Lung (tissue), 11 donors: ENCODE measurements at regions not wholly inside any gene's neighbourhood (a gene's known extent, or its start where the extent isn't known, plus 50 kb on each side); places are given as distances from the start of the nearest gene placed in this dataset.

ENCODE experiments used
- ATAC-seq: fragments of 200-7000 bp; cut with Tn5 transposase; one replicate; pipeline ENCODE4 v1.9.1; 2020; ENCODE audit warnings: moderate number of reproducible peaks; ENCODE audit not compliant: insufficient read depth, low FRiP score
- DNase-seq, 3 donors: peaks; one replicate each; pipeline ENCODE4 v3.0.0-alpha.2; 2013 to 2017
- H3K27ac ChIP-seq, 2 donors: one replicate each; pipeline ENCODE4 v1.5.1; 2013; ENCODE audit warnings: mild to moderate bottlenecking in 2 of 2, moderate library complexity in 2 of 2, control low read depth in 1 of 2, inconsistent platforms in 1 of 2, low read depth in 1 of 2, low read length in 1 of 2
- H3K27me3 ChIP-seq, 3 donors: one replicate each; pipeline ENCODE4 v1.5.1; 2013; ENCODE audit warnings: low read length in 2 of 3; ENCODE audit not compliant: control insufficient read depth in 3 of 3, insufficient read depth in 3 of 3
- H3K36me3 ChIP-seq, 4 donors: one replicate each; pipeline ENCODE4 v1.5.1; 2013; ENCODE audit warnings: low read length in 4 of 4, mild to moderate bottlenecking in 1 of 4, moderate library complexity in 1 of 4; ENCODE audit not compliant: control insufficient read depth in 4 of 4, insufficient read depth in 4 of 4
- H3K4me1 ChIP-seq, 5 donors: one replicate each; pipeline ENCODE4 v1.5.1; 2013; ENCODE audit warnings: low read length in 5 of 5, mild to moderate bottlenecking in 2 of 5, moderate library complexity in 1 of 5; ENCODE audit not compliant: control insufficient read depth in 5 of 5, insufficient read depth in 5 of 5
- H3K4me3 ChIP-seq: one replicate; pipeline ENCODE4 v1.5.1; 2013; ENCODE audit warnings: mild to moderate bottlenecking, control low read depth, moderate library complexity
- H3K9ac ChIP-seq, 2 donors: one replicate each; pipeline ENCODE4 v1.5.1; 2013; ENCODE audit warnings: low read length in 2 of 2, control low read depth in 1 of 2; ENCODE audit not compliant: insufficient read depth in 1 of 2
- H3K9me3 ChIP-seq, 4 donors: one replicate each; pipeline ENCODE4 v1.5.1; 2013; ENCODE audit warnings: low read length in 3 of 4, mild to moderate bottlenecking in 1 of 4, moderate library complexity in 1 of 4; ENCODE audit not compliant: control insufficient read depth in 4 of 4, insufficient read depth in 3 of 4
- WGBS, 2 donors: extraction: QIAGEN DNeasy Blood & Tissue Kit; methylation state at CpG; one replicate each; pipeline ENCODE4 v1.1.7; 2013; 5-methylcytosine and 5-hydroxymethylcytosine counted together
- TF ChIP-seq, protein P1 (sequence below): IDR thresholded peaks from 2 replicates; pipeline ENCODE4 v1.5.1; 2012; ENCODE audit warnings: mild to moderate bottlenecking; ENCODE audit errors: control extremely low read depth, extremely low read depth
- donor health status: control.
- donor health status: control.
- donor health status: Bipolar disorder and iron deficiency.
- donor health status: healthy.
- donor health status: DM: yes; HTN: yes; CAD: no.

GRCh38 chr6:167667204-167668018, 159.3 kb upstream of the AFDN start:
- 88% methylated on average over 23 of the region's 23 CpGs for WGBS, 2 donors
- Histone ChIP-seq H3K9ac (no peak overlapping the region), H3K27me3 (no peaks in the 10 kb centered on the region), H3K4me1 (peaks cover 0 to 19% (median 6%) of the 10 kb centered on the region in 5 donors), H3K27ac (peak overlapping the region in 1 of 2 donors; percentile 26), H3K4me3 (no peak overlapping the region), H3K9me3 (peaks cover 0 to 8% (median 0%) of the 10 kb centered on the region in 4 donors), H3K36me3 (no peaks in the 10 kb centered on the region)
- DNase-seq (no peak), ATAC-seq (no peak)
- TF ChIP-seq, protein P1, sequence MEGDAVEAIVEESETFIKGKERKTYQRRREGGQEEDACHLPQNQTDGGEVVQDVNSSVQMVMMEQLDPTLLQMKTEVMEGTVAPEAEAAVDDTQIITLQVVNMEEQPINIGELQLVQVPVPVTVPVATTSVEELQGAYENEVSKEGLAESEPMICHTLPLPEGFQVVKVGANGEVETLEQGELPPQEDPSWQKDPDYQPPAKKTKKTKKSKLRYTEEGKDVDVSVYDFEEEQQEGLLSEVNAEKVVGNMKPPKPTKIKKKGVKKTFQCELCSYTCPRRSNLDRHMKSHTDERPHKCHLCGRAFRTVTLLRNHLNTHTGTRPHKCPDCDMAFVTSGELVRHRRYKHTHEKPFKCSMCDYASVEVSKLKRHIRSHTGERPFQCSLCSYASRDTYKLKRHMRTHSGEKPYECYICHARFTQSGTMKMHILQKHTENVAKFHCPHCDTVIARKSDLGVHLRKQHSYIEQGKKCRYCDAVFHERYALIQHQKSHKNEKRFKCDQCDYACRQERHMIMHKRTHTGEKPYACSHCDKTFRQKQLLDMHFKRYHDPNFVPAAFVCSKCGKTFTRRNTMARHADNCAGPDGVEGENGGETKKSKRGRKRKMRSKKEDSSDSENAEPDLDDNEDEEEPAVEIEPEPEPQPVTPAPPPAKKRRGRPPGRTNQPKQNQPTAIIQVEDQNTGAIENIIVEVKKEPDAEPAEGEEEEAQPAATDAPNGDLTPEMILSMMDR, result no peak

- Histone ChIP-seq H3K4me1 (peaks cover 0 to 19% (median 6%) of the 10 kb centered on the region in 5 donors), H3K4me3 (no peak overlapping the region), H3K9me3 (peaks cover 0 to 8% (median 0%) of the 10 kb centered on the region in 4 donors), H3K27me3 (no peaks in the 10 kb centered on the region), H3K36me3 (no peaks in the 10 kb centered on the region), H3K27ac (peak overlapping the region in 1 of 2 donors; percentile 26), H3K9ac (no peak overlapping the region)
- WGBS, 2 donors, result 66 to 77% methylated on average over 26 of the region's 26 CpGs
- ATAC-seq (no peak), DNase-seq (peak; percentile 19 to 53 (median 46))
- TF ChIP-seq, protein P1, result no peak
Measured at GRCh38 chr6:167668019-167668753, 158.5 kb upstream of the AFDN start.

DNA sequence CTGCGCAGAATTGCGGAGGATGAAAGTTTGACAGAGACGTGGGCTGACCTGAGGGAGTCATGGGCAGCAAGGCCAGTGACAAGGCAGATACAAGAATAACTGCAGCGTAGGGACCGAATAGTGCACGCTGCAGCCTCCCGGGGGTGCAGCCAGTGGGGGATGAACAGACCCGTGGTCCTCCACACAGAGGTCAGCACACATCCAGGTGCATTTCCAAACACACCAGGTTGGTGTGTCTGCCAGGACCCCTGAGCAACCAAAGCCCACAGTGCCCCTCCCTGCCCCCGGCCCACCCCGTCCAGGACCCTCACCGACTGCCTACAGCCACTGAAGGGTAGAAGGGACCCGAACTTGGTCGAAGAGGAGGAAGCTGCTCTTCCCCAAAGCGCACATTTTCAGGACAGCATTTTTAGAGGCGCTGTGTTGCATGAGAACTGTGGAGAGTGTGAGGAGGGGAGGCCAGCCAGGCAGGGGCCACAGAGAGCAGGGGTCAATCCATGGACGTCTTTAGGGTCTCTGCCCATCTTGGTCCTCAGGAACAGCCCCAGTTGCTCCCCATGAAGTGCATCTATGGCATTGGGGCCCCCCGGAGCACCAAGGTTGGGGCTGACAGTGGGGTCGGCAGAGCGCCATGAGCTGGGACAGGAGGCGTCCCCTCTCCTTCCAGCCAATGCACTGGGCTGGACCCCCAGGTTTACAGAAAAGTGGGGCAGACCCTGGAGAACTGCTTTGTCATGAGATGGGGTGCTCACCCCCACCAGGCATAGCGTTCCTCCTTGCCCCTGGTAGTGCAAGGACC, 157.8 kb upstream of the AFDN start:
- Histone ChIP-seq H3K9ac (no peak overlapping the region), H3K4me3 (no peak overlapping the region), H3K36me3 (no peaks in the 10 kb centered on the region), H3K27ac (no peak overlapping the region), H3K4me1 (peaks cover 0 to 19% (median 6%) of the 10 kb centered on the region in 5 donors), H3K9me3 (peaks cover 0 to 8% (median 0%) of the 10 kb centered on the region in 4 donors), H3K27me3 (no peaks in the 10 kb centered on the region)
- TF ChIP-seq, protein P1, result no peak
- DNase-seq (no peak), ATAC-seq (no peak)
- WGBS, 2 donors, result 90 to 92% methylated on average over 21 of the region's 21 CpGs
